ENCODE measurements at regions not wholly inside any gene's neighbourhood (a gene's known extent, or its start where the extent isn't known, plus 50 kb on each side); places are given as distances from the start of the nearest gene placed in this dataset.
"Not testable (repeated sequence)": the region's sequence is repeated elsewhere in the genome, so short reads cannot be mapped to it uniquely, and the experiment has no call there.

DNA sequence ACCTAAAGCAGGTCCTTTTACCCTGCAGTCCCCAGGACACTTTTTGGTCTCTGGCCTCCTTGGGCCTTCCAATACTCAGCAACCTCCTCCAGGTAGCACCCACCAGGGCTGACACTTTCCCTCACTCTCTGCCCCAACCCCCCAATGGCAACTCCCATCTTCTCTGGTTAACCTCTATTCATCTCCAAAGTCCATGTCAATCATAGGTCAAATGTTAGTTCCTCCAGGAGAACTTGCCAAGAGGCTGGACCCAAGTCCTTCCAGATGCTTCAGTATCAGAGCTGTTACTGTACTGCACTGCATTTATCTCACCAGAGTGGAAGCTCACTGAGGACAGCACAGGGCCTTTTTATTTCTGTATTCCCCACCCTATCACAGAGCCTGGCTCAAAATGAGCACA, 295.0 kb upstream of the KLF14 start:
- DNase-seq, result no peak

DNA sequence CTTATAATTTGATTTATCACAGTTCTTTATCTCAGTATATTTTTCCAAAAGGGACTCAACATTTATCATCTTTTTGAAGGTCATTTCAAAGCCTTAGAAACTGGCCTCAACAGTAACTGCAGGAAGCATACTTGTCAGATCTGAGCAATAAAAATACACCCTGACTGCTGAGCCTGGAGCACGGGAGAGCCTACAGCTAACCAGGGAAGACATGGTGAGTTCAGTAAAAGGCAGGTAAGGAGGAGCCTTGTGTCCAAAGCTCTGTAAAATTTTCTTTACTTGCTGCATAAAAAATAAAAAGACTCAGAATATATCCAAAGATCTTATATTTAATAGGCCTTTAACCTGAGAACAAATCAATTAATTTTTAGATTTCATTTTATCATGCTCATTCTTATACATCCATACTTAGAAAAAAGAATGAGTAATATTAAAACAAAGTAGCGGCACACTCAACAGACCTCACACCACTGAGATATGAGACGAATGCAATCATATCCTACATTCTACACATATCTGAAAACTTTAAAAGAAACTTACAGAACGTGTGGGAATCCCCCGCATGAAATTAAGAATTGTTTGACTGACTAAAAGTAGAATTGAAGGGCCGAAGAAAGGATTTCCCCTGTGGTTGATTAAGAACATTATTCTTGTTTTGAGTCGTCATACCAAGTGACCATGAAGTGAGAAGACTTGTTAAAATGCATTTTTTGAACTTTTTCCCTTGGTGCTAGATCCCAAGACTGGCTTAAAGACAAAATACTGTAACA, 296.4 kb upstream of the MKLN1 start:
- DNase-seq, result no peak

GRCh38 chr7:131032786-131033185, 294.9 kb upstream of the MKLN1 start:
- no peak for DNase-seq

DNA sequence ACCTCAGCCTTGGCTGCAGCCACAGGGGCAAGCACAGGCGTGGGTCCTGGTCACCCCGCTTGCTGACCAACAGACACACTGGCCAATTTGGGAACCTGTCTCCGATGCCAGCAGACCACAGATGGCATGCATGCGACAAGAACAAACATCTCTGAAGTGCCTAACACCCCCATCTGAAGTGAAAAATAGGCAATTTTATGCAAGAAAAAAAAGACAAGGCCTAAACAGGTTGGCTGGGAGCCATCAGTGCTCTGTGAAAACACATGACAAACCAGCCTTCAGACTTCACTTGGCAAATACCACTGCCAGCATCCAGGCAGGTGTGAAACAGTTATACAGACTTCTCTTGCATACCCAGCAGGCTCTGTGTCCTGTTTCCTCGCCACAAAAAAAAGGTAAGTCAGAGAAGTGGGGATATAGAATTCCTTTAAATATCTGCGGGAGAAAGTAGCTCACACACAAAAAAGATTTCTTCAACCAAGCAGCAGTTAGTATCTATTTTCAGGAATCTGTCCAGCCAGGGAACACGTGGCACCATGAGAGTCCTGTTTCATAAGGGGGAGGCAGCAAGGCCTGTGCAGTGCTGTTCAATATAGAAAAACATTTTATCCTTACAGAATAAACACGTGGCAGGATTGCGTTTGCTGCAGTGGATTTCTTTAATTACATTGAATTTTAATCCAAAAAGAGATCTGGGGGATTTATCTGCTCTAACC, 293.4 kb upstream of the MKLN1 start:
- peak; percentile 58 for DNase-seq

GRCh38 chr7:131035088-131035770, 292.4 kb upstream of the MKLN1 start:
- DNase-seq, result no peak

DNA sequence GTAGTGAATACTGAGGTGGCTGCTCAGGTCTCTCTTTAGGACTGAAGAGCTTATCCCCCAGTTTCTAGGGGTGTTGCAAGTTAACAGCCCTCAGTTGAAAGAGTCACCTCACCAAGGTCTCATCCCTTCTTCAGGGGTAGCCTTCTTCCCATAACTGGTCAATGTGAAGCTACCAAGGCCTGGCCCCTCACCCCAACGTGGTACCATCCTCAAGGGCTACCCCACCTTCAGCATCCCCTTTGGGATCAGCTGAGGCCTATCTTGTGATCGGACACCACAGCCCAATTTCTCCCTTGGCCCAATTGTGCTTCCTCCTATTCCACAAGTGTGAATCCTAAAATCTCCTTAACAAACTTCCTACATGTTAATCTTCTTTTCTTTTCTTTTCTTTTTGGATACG, 289.5 kb upstream of the MKLN1 start:
- no peak for DNase-seq

- no peak for DNase-seq
Measured at GRCh38 chr7:131039355-131039762, 288.3 kb upstream of the MKLN1 start.

- DNase-seq, result no peak
Measured at GRCh38 chr7:131039836-131040235, 287.8 kb upstream of the MKLN1 start.

DNA sequence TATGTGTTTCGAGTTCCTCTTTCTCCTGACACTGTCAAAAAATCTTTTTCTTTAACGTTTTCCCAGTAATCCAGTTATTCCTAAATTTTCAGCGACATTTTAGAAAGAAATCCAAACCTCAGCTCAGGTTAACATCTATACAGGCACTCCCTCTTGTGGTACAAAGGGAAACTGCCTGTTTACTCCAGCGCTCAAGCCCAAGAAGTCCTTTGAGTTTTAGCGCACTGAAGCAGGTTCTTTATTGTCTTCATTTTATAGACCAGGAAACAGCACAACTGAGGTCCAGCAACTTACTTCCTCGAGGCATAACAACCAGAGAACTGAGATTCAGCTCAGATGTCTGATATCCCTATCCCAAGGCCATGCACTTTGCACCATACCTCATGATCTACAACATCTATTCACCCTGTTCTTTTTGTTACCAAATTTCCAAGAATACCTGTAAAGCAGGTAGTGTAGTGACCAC, 287.2 kb upstream of the MKLN1 start:
- DNase-seq, result peak; percentile 37

DNA sequence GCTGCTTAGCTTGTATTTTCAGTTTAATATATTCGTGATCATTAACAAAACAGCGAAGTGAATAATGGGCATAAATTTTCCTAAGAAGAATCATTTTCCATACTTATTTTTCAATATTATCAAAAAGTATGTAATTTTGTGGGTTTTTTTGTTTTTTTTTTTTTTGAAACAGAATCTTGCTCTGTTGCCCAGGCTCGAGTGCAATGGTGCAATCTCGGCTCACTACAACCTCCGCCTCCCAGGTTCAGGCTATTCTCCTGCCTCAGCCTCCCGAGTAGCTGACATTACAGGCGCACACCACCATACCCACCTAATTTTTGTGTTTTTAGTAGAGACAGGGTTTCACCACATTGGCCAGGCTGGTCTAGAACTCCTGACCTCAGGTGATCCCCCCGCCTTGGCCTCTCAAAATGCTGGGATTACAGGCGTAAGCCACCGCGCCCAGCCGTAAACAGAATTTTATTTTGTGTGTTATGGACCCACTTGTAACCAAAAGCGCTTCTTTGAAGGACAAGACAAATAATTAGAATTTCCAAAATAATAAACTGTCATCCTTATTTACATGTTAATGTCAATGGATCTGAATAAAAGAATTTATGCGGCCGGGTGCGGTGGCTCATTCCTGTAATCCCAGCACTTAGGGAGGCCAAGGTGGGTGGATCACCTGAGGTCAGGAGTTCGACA, 286.5 kb upstream of the MKLN1 start:
- DNase-seq, result not testable (repeated sequence)

DNA sequence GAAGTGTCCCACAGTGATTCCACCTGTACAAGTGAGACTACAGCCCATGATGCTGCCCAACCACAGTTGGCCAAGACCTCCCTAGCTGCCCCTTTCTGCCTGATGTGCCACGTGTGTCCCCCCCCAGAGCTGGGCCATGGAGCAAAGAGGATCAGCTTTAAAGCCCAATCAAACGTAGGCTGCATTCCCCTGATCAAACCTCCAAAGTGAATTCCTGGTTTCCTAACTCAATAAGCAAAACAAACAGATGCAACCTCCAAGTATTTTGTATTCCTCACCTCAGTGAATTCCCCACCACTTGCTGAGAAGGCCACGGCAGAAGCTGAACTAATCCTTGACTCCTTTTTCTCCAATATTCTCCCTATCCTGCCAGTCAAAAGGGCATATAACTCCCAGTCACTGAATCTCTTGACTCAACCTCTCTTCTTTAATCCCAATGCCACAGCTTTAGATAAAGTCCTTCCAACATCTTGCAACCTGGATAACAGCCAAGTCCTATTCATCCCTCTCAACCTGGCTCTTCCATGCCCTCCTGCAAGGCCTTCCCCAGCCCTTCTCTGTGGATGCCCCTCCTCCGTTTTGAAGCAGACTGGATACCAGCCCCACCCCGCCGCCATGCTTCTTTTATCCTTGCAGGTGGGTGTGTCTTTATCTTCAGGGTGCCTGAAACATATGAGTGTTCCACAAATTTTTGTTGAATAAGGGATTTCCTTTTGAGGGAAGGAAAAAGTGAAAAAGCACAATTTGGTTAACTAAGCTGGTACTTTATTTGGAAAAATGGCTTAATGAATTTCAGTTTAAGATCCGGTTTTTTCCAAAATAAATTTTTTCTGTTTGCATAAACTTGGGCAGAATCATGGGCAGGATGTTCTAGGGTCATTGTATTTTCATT, 285.2 kb upstream of the MKLN1 start:
- DNase-seq, result no peak

- no peak for DNase-seq
Measured at GRCh38 chr7:131045526-131045925, 282.1 kb upstream of the MKLN1 start.

GRCh38 chr7:131046246-131046645, 281.4 kb upstream of the MKLN1 start:
- no peak for DNase-seq

- no peak for DNase-seq
Measured at GRCh38 chr7:131047651-131048304, 279.9 kb upstream of the MKLN1 start.

GRCh38 chr7:131051304-131051703, 276.4 kb upstream of the MKLN1 start:
- DNase-seq, result no peak

DNA sequence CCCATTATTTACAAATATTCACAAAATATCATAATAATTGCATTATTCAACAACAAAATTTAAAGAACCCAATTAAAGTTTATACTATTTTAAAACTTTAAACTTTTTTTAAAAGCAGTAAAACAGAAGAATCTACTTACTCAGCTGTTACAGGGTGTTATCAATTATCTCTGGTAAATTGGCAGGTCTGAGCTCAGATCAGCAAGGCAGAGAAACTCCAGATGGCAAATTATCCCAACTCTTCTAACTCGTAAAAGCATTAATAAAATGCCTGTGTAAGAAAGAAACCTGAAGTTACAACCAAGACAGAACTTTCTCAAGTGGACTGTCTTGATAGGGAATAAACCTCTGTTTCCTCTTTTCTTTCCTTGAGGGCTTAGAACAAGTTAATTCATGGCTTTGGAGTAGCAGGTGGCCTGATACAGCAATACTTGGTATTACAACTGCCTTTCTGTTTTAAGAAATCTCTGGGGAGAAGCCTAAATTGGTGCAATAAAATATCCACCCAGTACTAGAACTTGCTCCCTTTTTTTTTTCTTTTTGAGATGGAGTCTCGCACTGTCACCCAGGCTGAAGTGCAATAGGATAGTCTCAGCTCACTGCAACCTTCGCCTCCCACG, 275.3 kb upstream of the MKLN1 start:
- peak; percentile 50 for DNase-seq

- DNase-seq, result no peak
Measured at GRCh38 chr7:131056007-131056406, 271.7 kb upstream of the MKLN1 start.

GRCh38 chr7:131057015-131057793, 270.5 kb upstream of the MKLN1 start:
- DNase-seq, result no peak

DNA sequence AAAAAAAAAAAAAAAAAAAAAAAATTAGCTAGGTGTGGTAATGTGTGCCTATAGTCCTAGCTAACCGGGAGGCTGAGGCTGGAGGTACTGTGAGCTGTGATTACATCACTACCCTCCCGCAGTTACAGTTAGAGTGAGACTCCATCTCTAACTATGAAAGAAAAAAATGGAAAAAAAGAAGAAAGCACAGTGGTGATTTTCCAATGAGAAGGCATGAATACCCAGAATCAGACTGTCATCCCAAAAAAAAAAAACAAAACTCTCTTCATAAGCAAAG, 269.9 kb upstream of the MKLN1 start:
- DNase-seq, result no peak

GRCh38 chr7:131058561-131059288, 269.0 kb upstream of the MKLN1 start:
- DNase-seq, result not testable (repeated sequence)
